ENCODE measurements at regions not wholly inside any gene's neighbourhood (a gene's known extent, or its start where the extent isn't known, plus 50 kb on each side); places are given as distances from the start of the nearest gene placed in this dataset.
"Not testable (repeated sequence)": the region's sequence is repeated elsewhere in the genome, so short reads cannot be mapped to it uniquely, and the experiment has no call there.

DNA sequence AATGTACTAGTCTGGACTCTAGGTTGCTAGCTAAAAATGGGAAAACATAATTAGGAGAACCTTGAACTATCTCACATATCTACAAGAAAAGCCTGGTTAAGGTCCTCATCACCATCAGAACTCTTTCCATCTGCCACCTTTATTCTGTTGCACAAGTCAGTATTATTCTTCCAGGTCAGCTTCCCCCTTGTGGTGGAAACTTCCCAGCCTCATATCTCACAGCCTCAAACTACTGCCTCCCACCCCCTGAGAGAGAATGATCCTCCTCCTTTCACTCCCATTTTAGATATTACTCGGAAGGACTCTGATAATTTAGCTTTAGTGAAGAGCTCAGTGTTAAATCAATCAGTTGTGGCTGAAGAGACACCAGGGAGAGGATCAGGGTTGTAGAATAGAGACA is 197.3 kb downstream of the ZNF92 start:
- DNase-seq; H3K27ac ChIP-seq; intact Hi-C loops (cut with DNase I); H3K9me3 ChIP-seq; H3K36me3 ChIP-seq; H3K4me1 ChIP-seq; H3K27me3 ChIP-seq; H3K4me3 ChIP-seq; ATAC-seq: not testable (repeated sequence)
- no CpG with 5 or more reads among the region's 1 CpG for WGBS, 4 donors

DNA sequence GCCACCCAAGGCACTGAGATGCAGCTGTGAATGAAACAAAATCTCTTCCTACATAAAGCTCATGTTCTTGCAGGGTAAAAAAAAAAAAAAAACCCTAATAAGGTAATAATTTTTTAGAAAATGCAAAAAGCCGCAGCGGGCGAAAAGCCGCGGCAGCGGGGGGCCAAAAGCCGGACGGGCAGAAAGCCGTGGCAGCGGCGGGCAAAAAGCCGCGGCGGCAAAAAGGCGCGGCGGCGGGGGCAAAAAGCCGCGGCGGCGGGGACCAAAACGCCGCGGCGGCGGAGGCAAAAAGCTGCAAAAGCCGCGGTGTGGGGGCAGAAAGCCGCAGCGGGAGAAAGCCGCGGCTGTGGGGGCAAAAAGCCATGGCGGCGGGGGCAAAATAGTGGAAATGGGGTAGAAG is 198.9 kb downstream of the ZNF92 start:
- ATAC-seq; DNase-seq; H3K4me1 ChIP-seq; intact Hi-C loops (cut with DNase I); H3K27ac ChIP-seq; H3K9me3 ChIP-seq; H3K27me3 ChIP-seq; H3K36me3 ChIP-seq: not testable (repeated sequence)
- H3K4me3 ChIP-seq: peak overlapping the region in 1 of 12 donors; percentile 28
- 2 to 6% (median 3%) methylated on average over 27 to 31 of the region's 35 CpGs for WGBS, 4 donors

DNA sequence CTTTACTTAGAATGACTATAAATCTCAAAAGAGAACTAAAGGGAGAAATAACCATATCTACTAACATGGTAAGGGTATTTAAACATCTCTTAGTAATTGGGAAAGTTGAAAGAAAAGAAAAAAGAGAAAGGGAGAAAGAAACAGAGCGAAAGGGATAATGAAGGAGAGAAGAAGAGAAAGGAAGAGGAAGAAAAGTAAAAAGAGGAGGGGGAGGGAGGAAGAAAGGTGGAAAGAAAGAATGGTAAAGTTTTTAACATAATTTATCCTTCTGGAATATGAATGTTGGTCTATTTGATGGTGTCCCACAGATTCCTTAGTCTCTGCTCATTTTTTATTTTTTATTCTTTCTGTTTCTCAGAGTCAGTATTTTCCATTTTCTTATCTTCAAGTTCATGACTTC is 202.7 kb downstream of the ZNF92 start:
- H3K4me1 ChIP-seq; H3K27ac ChIP-seq; DNase-seq; intact Hi-C loops (cut with DNase I); H3K4me3 ChIP-seq; H3K27me3 ChIP-seq; H3K36me3 ChIP-seq; ATAC-seq; H3K9me3 ChIP-seq: not testable (repeated sequence)
- WGBS, 4 donors: 88 to 97% (median 93%) methylated on average over 1 of the region's 1 CpG; no CpG with 5 or more reads in 1 of the 4 donors

DNA sequence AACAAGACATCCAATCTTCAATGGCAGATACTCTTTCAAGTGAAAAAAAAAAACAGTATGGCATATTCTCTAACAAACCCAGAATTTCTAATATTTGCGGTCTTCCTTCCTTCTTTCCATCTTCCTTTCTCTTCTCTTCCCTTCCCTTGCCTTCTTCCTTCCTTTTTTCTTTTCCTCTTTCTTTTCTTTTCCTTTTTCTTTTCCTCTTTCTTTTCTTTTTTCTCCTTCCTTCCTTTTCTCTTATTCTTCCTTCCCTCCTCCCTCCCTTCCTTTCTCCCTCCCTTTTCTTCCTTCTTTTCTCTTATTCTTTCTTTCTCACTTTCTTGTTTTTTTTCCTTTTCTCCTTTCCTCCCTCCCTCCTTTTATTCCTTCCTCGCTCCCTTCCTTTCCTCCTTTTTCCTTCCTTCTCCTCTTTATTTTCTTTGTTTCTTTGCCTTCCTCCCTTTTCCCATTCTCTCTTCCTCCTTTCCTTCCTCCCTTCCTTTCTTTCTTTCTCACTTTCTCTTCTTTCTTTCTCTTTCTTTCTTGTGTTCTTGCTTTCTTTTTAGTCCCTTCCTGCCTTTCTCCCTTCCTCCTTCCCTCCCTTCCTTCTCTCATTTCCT is 209.0 kb downstream of the ZNF92 start:
- 79 to 91% (median 85%) methylated on average over 1 to 2 of the region's 2 CpGs for WGBS, 4 donors
- H3K36me3 ChIP-seq; H3K4me3 ChIP-seq; H3K27ac ChIP-seq; H3K27me3 ChIP-seq; ATAC-seq; DNase-seq; H3K9me3 ChIP-seq; intact Hi-C loops (cut with DNase I); H3K4me1 ChIP-seq: not testable (repeated sequence)

DNA sequence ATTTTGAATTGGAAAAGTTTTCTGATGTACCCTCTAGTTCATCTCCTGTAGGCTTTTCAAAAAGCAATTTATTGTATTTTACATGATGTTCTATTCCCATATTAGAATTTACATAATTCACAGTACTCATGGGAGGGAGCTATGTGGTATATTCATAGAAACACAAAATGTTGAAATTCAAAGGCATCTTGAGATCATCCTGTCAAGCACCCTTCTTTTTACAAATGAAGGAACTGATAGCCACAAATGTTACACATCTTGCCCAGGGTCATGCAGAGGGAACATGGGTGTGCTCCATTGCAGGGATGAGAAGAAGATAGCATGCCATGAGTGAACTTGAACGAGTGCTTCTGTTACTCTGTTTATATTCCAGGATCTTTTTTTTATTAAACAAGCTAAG is 228.8 kb downstream of the ZNF92 start:
- H3K4me3 ChIP-seq; H3K9me3 ChIP-seq; DNase-seq; intact Hi-C loops (cut with DNase I); H3K4me1 ChIP-seq; H3K27ac ChIP-seq; ATAC-seq; H3K36me3 ChIP-seq: not testable (repeated sequence)
- 45 to 61% (median 58%) methylated on average over 1 of the region's 1 CpG for WGBS, 4 donors
- peaks cover 0 to 14% (median 0%) of the 10 kb centered on the region in 9 donors for H3K27me3 ChIP-seq

DNA sequence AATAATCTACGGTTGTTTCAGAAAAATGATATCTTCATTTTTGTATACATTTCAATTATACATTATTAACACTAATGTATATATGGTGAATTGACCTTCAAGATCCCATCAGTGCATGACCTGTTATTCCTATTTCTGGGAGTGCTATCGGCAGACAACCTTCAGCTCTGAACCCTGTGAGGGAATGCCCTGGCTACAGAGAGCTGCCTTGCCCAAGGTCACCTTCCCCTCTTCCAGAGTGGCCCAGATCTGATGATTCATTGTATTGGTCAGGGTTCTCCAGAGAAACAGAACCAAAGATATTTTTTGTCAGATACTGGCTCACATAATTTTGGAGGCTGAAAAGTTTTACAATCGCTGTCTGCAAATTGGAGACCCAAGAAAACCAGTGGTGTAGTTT is 235.5 kb downstream of the ZNF92 start:
- no peaks in the 10 kb centered on the region for H3K4me1 ChIP-seq
- H3K36me3 ChIP-seq: no peaks in the 10 kb centered on the region
- H3K27ac ChIP-seq: no peak overlapping the region
- no peak overlapping the region for H3K4me3 ChIP-seq
- ATAC-seq (no peak), DNase-seq (no peak)
- TF ChIP-seq, protein P1, sequence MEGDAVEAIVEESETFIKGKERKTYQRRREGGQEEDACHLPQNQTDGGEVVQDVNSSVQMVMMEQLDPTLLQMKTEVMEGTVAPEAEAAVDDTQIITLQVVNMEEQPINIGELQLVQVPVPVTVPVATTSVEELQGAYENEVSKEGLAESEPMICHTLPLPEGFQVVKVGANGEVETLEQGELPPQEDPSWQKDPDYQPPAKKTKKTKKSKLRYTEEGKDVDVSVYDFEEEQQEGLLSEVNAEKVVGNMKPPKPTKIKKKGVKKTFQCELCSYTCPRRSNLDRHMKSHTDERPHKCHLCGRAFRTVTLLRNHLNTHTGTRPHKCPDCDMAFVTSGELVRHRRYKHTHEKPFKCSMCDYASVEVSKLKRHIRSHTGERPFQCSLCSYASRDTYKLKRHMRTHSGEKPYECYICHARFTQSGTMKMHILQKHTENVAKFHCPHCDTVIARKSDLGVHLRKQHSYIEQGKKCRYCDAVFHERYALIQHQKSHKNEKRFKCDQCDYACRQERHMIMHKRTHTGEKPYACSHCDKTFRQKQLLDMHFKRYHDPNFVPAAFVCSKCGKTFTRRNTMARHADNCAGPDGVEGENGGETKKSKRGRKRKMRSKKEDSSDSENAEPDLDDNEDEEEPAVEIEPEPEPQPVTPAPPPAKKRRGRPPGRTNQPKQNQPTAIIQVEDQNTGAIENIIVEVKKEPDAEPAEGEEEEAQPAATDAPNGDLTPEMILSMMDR (IDR thresholded peaks at IDR 0.05): no peak
- TF ChIP-seq POLR2A (IDR thresholded peaks at IDR 0.05): no peak
- intact Hi-C loops (cut with DNase I): no loop called here
- 78 to 89% (median 85%) methylated on average over 3 of the region's 3 CpGs for WGBS, 4 donors
- H3K9me3 ChIP-seq: no peaks in the 10 kb centered on the region
- H3K27me3 ChIP-seq: peaks cover 0 to 9% (median 0%) of the 10 kb centered on the region in 9 donors

DNA sequence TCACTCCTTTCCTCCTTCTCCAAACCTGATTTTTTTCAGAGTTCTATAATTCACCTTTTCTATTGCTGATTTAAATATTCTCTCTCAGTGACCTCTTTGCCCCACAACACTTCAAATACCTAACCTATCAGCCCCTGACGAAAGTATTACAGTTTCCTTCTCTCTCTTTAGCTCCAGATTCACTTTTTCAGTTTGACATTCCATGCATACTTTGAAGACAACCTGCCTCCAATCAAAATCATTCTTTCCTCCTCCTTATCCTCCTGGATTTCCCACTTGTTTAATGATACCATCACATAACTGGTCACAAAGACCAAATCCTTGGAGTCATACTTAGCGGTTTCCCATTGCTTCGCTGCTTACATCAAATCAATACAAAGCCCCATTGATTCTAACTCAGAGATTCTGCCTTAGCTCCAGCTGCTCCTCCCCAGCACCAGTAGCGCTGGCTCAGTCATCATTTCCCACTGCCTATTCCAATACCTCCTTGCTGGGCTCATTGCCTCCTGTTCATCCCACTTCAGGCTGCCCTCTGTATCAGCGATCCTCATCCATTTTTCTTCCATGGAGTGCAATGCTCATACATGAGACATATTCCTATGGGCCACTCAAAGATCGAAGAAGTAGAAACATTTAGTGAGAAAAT is 240.1 kb downstream of the ZNF92 start:
- H3K4me3 ChIP-seq; H3K9me3 ChIP-seq; H3K27ac ChIP-seq; H3K36me3 ChIP-seq; DNase-seq; H3K4me1 ChIP-seq; ATAC-seq; intact Hi-C loops (cut with DNase I): not testable (repeated sequence)
- 55 to 62% (median 61%) methylated on average over 6 of the region's 6 CpGs for WGBS, 4 donors
- H3K27me3 ChIP-seq: peaks cover 0 to 11% (median 0%) of the 10 kb centered on the region in 9 donors

DNA sequence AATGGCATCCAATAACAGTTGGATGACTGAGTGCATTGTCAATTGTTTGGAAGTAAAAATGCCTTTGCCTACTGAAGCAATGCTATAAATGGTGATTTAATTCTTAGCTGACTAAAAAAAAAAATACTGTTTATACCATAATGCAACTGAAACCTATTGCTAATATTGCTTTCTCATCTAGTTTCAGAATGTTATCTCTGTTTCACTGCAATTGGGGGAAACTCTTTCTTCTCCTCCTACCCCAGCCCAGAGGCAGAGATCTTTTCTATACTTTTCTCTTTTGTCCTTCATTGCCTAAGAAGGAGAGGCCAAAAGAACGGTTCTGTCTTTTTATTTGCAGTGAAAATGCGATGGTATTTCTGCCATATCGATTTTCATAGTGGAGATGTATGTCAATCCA is 242.5 kb downstream of the ZNF92 start:
- 79 to 88% (median 81%) methylated on average over 3 of the region's 3 CpGs for WGBS, 4 donors
- ATAC-seq; DNase-seq; H3K9me3 ChIP-seq; H3K36me3 ChIP-seq; H3K27ac ChIP-seq; intact Hi-C loops (cut with DNase I); H3K4me1 ChIP-seq; H3K4me3 ChIP-seq: not testable (repeated sequence)
- H3K27me3 ChIP-seq: peaks cover 0 to 29% (median 4%) of the 10 kb centered on the region in 9 donors

DNA sequence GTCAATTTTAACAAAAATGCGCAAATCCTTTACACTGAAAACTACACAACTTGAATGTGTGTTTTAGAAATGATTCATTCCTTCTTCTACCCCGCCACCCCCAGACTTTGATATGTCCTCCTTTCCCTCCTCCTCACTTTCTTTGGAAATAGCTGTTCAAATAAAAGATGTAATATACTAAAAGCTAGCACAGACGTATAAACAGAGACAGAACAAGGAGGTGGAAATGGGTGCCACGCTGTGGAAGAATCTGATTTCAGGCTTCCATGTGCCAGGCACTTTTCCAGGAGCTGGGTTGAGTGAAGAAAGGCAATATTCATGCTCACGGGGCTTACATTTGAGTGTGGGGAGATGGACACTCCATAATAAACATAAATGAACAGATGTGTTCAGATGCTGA is 246.6 kb downstream of the ZNF92 start:
- ATAC-seq; intact Hi-C loops (cut with DNase I); H3K4me3 ChIP-seq; H3K9me3 ChIP-seq; DNase-seq; H3K36me3 ChIP-seq; H3K4me1 ChIP-seq; H3K27ac ChIP-seq: not testable (repeated sequence)
- WGBS, 4 donors: 63 to 71% (median 64%) methylated on average over 5 of the region's 5 CpGs
- H3K27me3 ChIP-seq: peaks cover 0 to 40% (median 6%) of the 10 kb centered on the region in 9 donors
